Kidney epithelial cell (primary cell): ENCODE measurements at regions not wholly inside any gene's neighbourhood (a gene's known extent, or its start where the extent isn't known, plus 50 kb on each side); places are given as distances from the start of the nearest gene placed in this dataset.

Source experiments
- DNase-seq: peaks from one replicate; pipeline ENCODE4 v3.0.0-alpha.2; 2010; ENCODE audit warnings: low read depth
- H3K27me3 ChIP-seq: 2 replicates; pipeline ENCODE4 v1.6.0; 2011; ENCODE audit warnings: low read length; ENCODE audit not compliant: control insufficient read depth, insufficient read depth
- H3K36me3 ChIP-seq: 2 replicates; pipeline ENCODE4 v1.5.1; 2011; ENCODE audit warnings: low read length; ENCODE audit not compliant: control insufficient read depth, insufficient read depth
- H3K4me3 ChIP-seq: 2 replicates; pipeline ENCODE4 v1.5.1; 2011; ENCODE audit warnings: low read depth, mild to moderate bottlenecking, control low read depth, low read length
- TF ChIP-seq, protein P1 (sequence below): IDR thresholded peaks from 2 replicates; pipeline ENCODE4 v1.5.1; 2011; ENCODE audit warnings: mild to moderate bottlenecking, moderate library complexity, low read length, control low read depth, inconsistent platforms; ENCODE audit not compliant: insufficient read depth, poor library complexity, severe bottlenecking

DNA sequence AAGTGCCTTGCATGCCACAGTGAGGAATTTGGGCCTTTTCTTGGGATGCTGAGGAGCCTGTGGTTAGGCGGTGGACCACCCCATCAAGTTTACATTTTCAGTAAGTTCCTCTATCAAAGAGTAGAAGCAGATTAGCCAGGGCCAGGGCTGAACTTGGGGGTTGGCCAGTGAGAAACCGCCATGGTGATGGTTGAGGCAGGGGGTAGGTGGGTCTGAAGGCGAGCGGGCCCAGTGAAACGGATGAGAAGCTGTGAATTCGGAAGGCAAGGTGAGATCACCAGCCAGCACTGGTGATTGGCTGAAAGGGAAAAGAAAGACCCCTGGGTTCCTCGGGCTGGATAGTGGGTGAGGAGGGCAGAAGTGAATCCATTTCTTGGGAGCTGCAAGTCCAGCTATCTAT lies 311.4 kb downstream of the CBLN1 start:
- Histone ChIP-seq H3K36me3 (no peaks in the 10 kb centered on the region), H3K27me3 (no peaks in the 10 kb centered on the region), H3K4me3 (no peak overlapping the region)
- TF ChIP-seq, protein P1, sequence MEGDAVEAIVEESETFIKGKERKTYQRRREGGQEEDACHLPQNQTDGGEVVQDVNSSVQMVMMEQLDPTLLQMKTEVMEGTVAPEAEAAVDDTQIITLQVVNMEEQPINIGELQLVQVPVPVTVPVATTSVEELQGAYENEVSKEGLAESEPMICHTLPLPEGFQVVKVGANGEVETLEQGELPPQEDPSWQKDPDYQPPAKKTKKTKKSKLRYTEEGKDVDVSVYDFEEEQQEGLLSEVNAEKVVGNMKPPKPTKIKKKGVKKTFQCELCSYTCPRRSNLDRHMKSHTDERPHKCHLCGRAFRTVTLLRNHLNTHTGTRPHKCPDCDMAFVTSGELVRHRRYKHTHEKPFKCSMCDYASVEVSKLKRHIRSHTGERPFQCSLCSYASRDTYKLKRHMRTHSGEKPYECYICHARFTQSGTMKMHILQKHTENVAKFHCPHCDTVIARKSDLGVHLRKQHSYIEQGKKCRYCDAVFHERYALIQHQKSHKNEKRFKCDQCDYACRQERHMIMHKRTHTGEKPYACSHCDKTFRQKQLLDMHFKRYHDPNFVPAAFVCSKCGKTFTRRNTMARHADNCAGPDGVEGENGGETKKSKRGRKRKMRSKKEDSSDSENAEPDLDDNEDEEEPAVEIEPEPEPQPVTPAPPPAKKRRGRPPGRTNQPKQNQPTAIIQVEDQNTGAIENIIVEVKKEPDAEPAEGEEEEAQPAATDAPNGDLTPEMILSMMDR: no peak
- no peak for DNase-seq

DNA sequence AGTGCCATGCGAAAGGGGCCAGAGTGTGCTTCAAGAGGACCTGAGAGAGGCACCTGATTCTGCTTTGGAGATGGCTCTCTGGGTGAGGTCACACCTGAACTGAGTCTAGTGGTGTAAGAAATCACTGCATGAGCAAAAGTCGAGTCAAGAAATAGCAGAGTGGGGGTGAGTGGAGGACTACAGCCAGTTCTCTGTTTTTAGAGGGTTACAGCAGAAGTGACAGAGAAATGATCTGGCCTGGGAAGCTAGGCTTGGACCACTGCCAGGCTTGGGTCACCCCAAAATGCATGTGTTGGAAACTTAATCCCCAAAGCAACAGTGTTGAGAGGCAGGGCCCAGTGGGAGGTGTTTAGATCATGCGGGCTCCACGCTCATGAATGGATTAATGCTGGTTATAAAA lies 312.0 kb downstream of the CBLN1 start:
- H3K36me3 ChIP-seq: no peaks in the 10 kb centered on the region
- no peak for DNase-seq
- no peaks in the 10 kb centered on the region for H3K27me3 ChIP-seq
- TF ChIP-seq, protein P1: no peak
- no peak overlapping the region for H3K4me3 ChIP-seq

DNA sequence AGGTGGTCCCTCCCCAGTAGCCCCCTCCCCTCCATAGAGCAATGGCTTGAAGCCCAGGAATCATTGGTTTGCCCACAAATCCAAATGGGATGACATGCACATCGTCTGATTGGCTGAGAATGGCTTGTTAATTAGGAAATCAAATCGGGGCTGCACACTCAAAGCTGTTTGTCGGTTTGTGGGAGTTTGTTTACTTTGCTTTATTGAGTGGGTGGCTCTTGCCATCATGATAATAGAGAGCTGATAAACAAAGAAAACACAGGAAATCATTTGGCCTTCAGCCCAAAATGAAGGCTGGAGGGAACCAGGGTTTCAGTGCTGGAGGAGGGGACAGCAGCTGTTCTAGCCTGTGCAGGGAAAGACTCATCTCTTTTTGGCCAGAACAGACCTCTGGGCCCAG lies 316.3 kb downstream of the CBLN1 start:
- Histone ChIP-seq H3K4me3 (no peak overlapping the region), H3K36me3 (no peaks in the 10 kb centered on the region), H3K27me3 (no peaks in the 10 kb centered on the region)
- TF ChIP-seq, protein P1: no peak
- DNase-seq: no peak

DNA sequence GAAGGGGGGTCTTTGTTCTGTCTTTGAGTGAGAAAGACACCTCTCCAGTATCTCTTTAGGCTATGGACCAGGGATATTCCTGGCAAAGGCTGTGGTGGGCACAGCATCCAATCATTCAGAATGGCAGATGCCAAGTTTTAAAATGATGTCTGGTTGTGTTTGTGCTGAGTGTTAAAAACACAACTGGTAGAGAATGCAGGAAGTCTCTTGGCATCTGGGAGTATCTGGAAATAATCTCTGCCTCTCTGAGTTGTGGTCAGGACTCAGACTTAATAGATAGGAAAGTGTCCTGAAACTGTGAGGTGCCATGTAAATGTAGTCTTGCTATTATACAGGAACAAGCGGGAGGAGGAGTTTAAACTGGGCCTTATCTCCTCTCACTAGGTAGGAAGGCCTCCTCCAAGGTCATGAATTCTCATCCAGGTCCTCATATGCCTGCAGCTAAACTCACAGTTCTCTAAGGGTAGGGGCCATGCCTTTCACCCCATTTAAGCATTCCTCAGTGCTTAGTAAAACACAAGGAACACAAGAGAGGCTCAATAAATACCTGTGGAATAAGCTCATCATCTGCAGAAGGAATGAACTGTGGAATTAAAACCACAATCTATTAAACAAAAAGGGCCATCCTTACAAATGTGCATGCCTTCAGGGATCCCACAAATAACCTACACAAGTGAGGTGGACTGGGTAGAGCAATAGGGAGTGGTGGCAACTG lies 317.6 kb downstream of the CBLN1 start:
- Histone ChIP-seq H3K27me3 (no peaks in the 10 kb centered on the region), H3K36me3 (no peaks in the 10 kb centered on the region), H3K4me3 (no peak overlapping the region)
- TF ChIP-seq, protein P1: no peak
- peak; percentile 89 for DNase-seq

DNA sequence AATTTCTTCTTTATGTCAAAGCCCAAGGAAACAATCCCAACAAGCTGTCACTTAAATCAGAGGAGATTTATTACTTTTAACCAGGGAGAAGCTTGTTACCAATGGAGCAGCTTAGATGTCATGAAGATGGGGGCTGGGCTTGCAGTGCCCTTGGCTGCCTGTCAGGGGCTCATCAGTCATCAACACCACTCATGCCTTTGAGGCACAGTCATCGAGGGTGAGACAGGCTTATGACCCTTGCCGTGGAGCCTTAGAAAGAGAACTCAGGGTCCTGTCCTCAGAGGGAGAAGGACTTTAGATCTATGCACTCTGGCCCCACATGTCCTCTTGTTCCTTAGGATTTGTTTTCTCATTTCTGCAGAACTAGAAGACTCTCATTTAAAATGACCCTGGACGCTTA lies 318.3 kb downstream of the CBLN1 start:
- no peak overlapping the region for H3K4me3 ChIP-seq
- no peaks in the 10 kb centered on the region for H3K36me3 ChIP-seq
- no peak for DNase-seq
- TF ChIP-seq, protein P1: no peak
- H3K27me3 ChIP-seq: no peaks in the 10 kb centered on the region

DNA sequence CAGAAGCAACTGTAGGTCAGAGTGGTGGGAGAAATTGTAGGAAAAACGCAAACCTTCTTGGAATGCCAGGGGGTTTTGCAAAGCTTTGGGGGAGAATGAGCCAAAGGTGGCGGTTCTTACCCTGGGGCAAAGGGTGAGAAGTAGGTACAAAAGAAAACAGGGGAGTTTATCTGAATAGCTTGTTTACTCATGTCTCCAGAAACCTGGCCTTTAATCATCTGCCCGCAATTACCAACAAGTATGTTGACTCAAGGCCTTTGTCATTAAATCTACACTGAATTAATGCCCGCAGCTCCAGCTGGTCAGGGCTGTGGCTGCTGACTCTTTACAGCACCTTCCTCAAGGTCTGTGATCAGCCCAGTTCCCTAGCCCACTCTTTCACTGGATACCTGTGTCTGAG lies 320.1 kb downstream of the CBLN1 start:
- TF ChIP-seq, protein P1: no peak
- no peak for DNase-seq

More for the DNA sequence above, 320.1 kb downstream of the CBLN1 start:
- Histone ChIP-seq H3K36me3 (no peaks in the 10 kb centered on the region), H3K4me3 (no peak overlapping the region), H3K27me3 (no peaks in the 10 kb centered on the region)
